ENCODE measurements at regions not wholly inside any gene's neighbourhood (a gene's known extent, or its start where the extent isn't known, plus 50 kb on each side); places are given as distances from the start of the nearest gene placed in this dataset.

DNA sequence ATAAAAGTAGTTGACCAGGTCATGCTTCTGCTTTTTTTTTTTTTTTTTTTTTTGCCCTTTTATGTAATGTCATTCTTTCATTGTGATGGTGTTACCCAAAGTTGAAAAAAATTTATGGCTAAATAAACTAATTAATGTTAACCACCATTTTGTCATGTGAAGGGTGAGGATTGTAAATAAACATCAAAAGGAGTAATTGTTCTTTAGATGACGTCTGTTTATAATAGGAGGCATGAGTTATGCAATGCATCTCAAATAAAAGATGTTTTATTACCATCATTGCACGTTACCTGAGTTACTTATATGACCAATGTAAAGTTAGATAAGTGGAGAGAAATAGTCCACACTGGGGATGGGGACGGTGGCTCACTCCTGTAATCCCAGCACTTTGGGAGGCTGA, 349.9 kb upstream of the PDE3A start:
- TF ChIP-seq, protein P1, sequence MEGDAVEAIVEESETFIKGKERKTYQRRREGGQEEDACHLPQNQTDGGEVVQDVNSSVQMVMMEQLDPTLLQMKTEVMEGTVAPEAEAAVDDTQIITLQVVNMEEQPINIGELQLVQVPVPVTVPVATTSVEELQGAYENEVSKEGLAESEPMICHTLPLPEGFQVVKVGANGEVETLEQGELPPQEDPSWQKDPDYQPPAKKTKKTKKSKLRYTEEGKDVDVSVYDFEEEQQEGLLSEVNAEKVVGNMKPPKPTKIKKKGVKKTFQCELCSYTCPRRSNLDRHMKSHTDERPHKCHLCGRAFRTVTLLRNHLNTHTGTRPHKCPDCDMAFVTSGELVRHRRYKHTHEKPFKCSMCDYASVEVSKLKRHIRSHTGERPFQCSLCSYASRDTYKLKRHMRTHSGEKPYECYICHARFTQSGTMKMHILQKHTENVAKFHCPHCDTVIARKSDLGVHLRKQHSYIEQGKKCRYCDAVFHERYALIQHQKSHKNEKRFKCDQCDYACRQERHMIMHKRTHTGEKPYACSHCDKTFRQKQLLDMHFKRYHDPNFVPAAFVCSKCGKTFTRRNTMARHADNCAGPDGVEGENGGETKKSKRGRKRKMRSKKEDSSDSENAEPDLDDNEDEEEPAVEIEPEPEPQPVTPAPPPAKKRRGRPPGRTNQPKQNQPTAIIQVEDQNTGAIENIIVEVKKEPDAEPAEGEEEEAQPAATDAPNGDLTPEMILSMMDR (IDR thresholded peaks at IDR 0.05): no peak
- TF ChIP-seq POLR2A (IDR thresholded peaks at IDR 0.05): no peak
